CD4-positive, alpha-beta T cell treated with Interleukin-4 for 4 hours (primary cell): ENCODE measurements at regions not wholly inside any gene's neighbourhood (a gene's known extent, or its start where the extent isn't known, plus 50 kb on each side); places are given as distances from the start of the nearest gene placed in this dataset.
"Not testable (repeated sequence)": the region's sequence is repeated elsewhere in the genome, so short reads cannot be mapped to it uniquely, and the experiment has no call there.

Source experiments
- DNase-seq: peaks from one replicate; pipeline ENCODE4 v3.0.0-alpha.2; 2020

- not testable (repeated sequence) for DNase-seq
Measured at GRCh38 chr13:44845281-44846058, 143.8 kb downstream of the NUFIP1 start.

GRCh38 chr13:44844786-44845185 lies 144.5 kb downstream of the NUFIP1 start:
- DNase-seq: no peak

GRCh38 chr13:44843403-44843802 lies 145.9 kb downstream of the NUFIP1 start:
- no peak for DNase-seq

DNA sequence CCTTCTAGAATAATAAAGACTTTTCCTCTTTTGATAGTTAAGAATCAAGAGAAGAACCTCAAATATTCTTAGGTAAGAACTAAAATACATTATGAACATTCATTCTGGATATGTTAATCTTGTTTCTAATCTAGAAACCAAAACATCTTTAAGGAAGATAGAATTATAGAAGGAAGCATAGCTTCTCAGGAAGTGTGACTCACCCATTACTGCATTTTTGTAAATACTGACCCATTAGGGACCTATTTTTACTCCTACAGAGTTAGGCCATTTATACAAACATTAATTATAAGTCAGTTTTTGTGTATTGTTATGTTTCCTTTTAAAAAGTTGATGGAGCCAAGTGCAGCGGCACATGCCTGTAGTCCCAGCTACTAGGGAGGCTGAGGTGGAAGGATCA lies 147.1 kb downstream of the NUFIP1 start:
- no peak for DNase-seq

DNA sequence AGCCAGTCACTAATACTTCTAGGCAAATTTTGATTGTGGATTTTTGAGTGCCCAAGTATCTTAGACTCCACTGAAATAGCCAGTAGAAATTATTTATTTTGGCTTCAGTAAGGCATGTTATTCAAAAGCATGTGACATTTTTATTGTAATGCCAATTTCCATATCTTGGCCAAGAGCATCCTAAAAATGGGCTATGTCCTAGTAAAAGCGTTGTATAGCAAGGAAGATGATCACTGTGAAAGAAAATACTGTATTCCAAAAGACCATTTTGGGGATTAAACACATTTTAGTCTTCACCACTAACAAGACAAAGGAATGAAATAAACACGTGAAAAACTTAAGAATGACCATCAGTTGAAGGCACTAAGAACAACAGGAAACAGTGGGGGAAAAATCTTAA lies 149.1 kb downstream of the NUFIP1 start:
- no peak for DNase-seq

DNA sequence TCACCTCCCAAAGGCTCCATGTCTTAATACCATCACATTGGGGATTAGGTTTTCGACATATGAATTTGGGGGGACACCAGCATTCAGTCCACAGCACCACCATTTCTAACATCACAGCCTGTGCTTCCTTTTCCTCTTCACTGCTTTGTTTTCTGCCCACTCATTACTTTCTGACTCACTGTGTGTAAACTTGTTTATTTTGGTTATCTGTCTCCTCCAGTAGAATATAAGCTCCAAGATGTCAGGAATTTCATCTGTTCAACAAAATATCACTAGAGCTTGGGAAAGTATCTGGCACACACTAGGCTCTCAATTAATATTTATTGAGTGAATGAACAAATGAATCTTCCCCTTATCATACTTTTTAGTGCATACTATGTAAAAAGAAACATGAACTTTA lies 152.0 kb downstream of the NUFIP1 start:
- DNase-seq: no peak

GRCh38 chr13:44834404-44834803 lies 154.9 kb downstream of the NUFIP1 start:
- no peak for DNase-seq

DNA sequence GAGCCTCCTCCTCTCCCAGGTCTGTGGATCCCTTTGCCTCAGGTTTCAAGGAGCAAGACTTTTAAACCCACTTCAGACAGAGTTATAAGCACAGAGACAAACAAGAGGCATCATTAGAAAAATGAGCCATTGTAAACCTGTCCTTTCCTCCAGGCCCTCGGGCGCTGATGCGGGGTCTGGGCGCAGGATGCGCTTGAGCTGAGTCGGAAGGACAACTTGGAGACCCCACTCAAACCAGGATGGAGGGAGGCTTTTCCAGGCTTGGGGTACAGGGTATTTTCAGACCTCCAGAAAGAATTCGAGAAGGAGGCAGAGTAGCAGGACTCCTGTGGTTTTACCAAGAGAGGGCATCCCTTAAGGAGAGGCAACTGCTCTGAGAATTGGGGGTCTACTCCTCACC lies 155.6 kb downstream of the NUFIP1 start:
- no peak for DNase-seq

DNA sequence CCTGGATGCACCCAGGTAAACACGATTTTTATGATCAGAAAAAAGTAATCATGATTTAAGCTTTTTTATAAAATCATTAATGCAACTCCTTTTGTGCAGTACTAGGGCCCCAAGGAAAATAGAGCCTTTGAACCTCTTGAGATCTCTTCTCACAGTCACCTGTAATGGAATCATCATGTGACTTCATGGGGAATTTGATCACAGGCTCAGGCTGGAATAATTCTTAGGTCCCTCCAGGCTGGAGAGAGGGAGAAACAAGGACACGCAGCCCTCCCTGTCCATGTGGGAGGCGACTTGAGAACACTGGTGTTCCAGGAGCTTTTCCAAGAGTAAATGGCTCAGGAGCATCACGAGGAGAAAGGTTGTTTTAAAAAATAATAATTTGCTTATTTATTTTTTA lies 156.1 kb downstream of the NUFIP1 start:
- no peak for DNase-seq

GRCh38 chr13:44826591-44827350 lies 162.5 kb downstream of the NUFIP1 start:
- no peak for DNase-seq

GRCh38 chr13:44825953-44826352 lies 163.3 kb downstream of the NUFIP1 start:
- no peak for DNase-seq

DNA sequence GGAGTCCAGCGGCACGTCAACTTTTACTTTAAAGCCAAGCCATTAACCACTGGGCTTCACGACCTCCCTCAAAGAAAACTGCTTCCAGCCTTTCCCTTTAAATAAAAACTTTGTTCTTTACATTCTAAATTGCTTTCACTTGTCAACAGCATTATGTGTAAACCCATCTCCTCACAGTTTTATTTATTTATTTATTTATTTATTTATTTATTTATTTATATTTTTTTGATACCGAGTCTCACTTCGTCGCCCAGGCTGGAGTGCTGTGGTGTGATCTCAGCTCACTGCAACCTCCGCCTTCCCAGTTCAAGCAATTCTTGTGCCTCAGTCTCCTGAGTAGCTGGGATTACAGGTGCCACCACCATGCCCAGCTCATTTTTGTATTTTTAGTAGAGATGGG lies 165.7 kb downstream of the NUFIP1 start:
- not testable (repeated sequence) for DNase-seq

DNA sequence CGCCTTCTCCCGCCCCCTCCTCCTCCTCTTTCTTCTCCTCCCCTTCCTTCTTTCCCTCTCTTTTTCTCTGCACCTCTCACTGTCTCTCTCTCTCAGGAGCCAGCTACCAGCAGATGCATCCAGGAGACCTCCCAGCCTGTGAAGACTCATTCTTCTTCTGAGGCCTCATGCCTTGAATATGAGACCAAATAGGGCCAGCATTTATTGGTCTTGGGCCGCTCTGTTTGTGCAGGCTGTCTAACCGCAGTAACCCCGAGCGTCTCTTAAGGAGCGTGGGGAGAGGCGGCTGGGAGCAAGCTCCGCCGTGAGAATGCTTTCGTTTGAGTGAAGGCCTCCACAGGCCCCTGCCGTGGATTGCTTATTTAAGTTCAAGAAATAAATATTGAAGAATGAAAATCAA lies 167.0 kb downstream of the NUFIP1 start:
- DNase-seq: no peak

- DNase-seq: no peak
Measured at GRCh38 chr13:44819772-44820171, 169.5 kb downstream of the NUFIP1 start.

GRCh38 chr13:44819245-44819644 lies 170.0 kb downstream of the NUFIP1 start:
- DNase-seq: no peak

- no peak for DNase-seq
Measured at GRCh38 chr13:44818428-44818827, 170.8 kb downstream of the NUFIP1 start.

DNA sequence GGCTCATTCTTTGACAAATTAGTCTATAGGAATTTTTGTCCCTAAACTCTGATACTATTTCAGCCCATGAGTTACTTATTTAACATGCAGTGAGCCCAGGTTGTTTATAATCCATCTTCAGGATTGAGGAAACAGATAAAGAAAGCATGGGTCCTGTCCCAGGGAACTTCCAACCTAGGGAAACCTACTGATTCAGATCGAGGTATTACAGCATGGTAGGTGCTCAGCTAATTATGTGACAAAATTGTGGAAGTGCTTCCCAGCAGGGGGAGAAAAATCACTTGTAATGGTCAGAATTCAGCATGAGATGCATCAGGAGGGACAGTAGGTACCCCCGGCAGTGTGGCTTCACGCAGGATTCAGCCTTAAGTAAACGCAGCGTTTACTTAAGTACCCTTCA lies 171.3 kb downstream of the NUFIP1 start:
- no peak for DNase-seq

GRCh38 chr13:44817131-44817671 lies 172.1 kb downstream of the NUFIP1 start:
- DNase-seq: no peak

- DNase-seq: no peak
Measured at GRCh38 chr13:44816701-44817100, 172.6 kb downstream of the NUFIP1 start.

DNA sequence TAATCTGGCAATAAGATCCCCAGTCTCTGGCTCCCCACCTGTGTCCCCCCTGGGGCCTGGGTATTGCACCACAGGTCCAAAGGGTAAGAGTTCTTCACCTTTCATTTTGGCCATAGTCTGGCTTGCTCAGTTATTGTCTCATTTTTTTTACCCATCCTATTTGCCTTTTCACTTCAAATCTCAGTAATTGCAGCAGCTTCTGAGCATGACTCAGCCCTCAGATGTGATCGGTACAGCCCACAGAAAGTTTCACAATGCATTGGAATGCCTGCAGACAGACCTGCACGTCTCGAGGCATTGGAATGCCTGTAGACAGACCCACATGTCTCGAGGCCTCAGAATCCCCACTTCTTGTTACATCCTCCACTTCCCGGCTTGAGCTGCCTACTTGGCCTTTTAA lies 173.6 kb downstream of the NUFIP1 start:
- no peak for DNase-seq

DNA sequence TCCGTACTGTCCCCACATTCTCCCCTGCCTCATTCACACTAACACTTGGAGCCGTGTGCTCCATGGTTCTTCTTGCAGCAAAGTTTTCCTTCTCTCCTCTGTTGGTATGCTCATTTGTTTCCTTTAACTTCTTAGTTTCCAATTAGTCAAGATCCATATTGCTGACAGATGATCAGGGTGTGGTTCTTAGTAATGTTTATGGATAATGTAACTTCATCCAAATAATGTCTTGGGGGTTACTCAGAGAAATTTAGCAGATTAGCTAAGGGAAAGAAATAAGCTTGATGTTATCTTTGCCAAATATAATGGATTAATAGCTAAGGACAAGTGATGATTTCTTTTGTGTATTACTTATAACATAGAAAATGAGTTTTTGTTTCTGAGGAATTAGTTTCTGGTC lies 174.4 kb downstream of the NUFIP1 start:
- DNase-seq: no peak

- DNase-seq: no peak
Measured at GRCh38 chr13:44814161-44814560, 175.1 kb downstream of the NUFIP1 start.

- no peak for DNase-seq
Measured at GRCh38 chr13:44812818-44813217, 176.5 kb downstream of the NUFIP1 start.
